ENCODE measurements at regions not wholly inside any gene's neighbourhood (a gene's known extent, or its start where the extent isn't known, plus 50 kb on each side); places are given as distances from the start of the nearest gene placed in this dataset.
"Not testable (repeated sequence)": the region's sequence is repeated elsewhere in the genome, so short reads cannot be mapped to it uniquely, and the experiment has no call there.

DNA sequence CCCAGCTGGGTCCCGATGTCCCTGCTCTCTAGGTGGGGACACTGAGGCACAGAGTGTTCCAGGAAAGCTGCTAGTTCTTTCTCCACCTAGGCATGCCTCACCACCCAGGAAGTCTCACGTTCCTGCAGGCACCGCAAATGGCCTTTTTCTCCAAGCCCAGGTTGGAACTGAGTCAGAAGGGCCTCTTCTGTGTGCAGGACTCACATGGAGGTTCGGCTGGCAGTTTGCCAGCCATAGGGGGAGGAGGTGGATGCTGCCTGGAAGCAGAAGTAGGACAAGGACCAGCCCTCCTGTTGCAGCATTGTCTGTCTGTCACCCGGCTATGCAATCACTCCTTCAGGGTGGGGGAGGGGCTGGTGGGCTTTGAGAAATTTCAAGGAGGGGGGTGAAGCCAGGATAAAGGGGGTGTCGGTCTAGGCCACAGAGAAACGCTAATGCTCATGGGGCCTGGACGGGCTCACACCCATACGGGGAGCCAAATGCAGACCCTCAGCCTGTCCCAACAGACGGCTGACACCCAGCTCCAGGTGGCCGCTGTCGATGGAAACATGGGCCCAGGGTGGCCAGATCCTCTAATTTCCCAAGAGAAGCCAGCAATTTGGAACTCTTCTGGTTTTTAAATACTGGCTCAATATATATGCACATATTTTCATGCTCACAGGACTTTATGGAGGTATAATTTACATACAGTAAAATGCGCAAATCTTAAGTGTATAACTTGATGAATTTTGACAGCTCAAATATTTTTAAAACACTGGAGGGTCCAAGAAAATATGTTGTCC is 120.5 kb downstream of the PHETA1 start:
- DNase-seq (ENCODE audit: low spot score), result no peak
- in situ Hi-C loops (cut with MboI; ENCODE audit: low pct_unique_long_range_greater_than_20kb, low sequenced_read_pairs, unreplicated experiment), result no loop called here
- TF ChIP-seq, protein P1, sequence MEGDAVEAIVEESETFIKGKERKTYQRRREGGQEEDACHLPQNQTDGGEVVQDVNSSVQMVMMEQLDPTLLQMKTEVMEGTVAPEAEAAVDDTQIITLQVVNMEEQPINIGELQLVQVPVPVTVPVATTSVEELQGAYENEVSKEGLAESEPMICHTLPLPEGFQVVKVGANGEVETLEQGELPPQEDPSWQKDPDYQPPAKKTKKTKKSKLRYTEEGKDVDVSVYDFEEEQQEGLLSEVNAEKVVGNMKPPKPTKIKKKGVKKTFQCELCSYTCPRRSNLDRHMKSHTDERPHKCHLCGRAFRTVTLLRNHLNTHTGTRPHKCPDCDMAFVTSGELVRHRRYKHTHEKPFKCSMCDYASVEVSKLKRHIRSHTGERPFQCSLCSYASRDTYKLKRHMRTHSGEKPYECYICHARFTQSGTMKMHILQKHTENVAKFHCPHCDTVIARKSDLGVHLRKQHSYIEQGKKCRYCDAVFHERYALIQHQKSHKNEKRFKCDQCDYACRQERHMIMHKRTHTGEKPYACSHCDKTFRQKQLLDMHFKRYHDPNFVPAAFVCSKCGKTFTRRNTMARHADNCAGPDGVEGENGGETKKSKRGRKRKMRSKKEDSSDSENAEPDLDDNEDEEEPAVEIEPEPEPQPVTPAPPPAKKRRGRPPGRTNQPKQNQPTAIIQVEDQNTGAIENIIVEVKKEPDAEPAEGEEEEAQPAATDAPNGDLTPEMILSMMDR (IDR thresholded peaks at IDR 0.05; ENCODE audit: extremely low read depth, insufficient read depth, missing control alignments), result no peak

DNA sequence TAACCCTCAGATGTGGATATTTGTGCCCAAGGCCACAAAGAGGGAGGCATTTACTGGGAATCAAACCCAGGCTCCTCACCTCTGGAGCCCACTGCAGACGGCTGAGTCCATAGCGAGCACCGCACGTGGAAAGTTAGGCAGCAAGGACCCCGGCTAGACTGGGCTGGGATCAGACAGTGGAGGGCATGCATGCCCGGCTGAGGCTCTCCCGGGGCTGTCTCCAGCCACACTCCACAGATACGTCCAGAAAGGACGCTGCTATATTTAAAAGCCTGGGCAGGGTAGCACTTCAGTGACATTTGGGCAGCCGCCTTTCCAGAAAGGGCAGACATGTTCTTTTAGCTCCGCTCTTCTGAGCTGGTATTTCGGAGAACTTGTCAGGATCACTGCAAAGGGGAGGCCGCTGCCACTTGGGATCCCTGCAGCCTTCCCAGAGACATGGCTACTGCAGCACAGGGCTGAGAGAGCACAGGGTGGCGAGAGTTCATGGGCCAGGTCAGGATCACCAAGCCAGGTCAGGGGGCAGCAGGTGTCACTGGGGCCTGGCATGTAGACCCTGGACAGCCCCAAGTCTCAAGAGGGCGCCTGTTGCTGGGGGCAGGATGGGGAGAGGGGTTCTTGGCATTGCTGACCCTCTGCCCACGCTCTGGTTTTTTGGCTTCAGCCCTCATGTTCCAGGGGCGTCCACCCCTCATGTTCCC is 121.7 kb downstream of the PHETA1 start:
- in situ Hi-C loops (cut with MboI; ENCODE audit: low pct_unique_long_range_greater_than_20kb, low sequenced_read_pairs, unreplicated experiment), result no loop called here
- DNase-seq (ENCODE audit: low spot score), result no peak
- TF ChIP-seq, protein P1 (IDR thresholded peaks at IDR 0.05; ENCODE audit: extremely low read depth, insufficient read depth, missing control alignments), result no peak

DNA sequence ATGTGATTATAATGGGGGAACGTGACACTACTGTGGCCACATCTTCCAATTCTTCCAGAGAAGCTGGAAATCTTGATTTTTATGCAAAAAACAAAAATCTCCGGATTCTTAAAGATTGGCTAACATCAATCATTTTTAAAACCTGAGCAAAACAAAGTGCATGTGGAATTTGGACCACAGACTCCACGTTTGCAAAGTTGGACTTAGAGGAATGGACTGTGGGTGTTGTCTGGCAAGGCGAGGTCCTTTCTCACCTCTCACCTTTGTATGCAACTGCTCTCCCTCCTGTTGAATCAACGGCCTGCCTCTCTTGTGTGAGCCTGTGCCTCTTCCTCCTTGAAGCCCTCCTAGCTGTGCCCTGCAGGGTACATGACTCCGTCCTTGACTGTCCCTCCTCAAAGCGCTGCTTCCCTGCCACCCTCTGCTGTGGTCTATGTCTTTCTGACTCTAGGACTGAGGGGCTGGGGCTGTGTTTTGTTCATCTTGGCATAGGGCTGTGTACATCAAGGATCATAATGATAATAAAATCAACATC is 122.4 kb downstream of the PHETA1 start:
- in situ Hi-C loops (cut with MboI; ENCODE audit: low pct_unique_long_range_greater_than_20kb, low sequenced_read_pairs, unreplicated experiment), result no loop called here
- DNase-seq (ENCODE audit: low spot score), result no peak
- TF ChIP-seq, protein P1 (IDR thresholded peaks at IDR 0.05; ENCODE audit: extremely low read depth, insufficient read depth, missing control alignments), result no peak

DNA sequence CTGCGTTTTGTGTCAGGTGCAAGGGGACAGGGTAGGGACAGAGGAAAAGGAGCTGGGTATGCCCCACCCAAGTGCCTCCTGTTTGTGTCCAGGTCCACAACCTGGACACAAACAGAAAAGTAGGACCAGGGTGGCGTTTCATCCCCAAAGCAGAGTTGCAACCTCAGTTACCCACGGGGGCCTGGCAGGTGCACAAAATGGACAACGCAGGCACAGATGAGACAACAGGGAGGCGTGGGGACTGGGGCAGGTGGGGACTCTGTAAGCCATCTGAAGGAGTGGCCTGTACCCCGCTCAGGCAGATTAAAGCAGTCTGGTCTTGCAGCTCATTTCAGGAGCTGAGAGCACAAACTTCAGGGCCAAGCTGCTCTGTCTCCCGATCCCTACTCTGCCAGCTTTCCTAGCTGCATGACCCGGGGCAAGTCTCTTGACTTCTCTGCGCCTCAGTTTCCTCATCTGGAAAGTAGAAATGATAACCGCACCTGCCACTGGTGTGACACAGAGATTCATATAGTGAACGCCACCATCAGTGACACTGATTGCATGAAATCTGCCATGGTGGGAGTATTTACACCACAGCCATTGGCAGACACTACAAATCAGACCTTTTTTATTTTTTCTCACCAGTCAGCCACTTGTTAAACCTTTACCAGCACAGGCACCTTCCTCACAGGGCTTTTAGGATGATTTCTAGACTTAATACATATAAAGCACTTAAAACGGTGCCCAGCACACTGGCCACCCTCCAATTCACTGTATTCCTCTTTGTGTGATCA is 123.0 kb downstream of the PHETA1 start:
- in situ Hi-C loops (cut with MboI; ENCODE audit: low pct_unique_long_range_greater_than_20kb, low sequenced_read_pairs, unreplicated experiment), result no loop called here
- TF ChIP-seq, protein P1 (IDR thresholded peaks at IDR 0.05; ENCODE audit: extremely low read depth, insufficient read depth, missing control alignments), result no peak
- no peak for DNase-seq (ENCODE audit: low spot score)

DNA sequence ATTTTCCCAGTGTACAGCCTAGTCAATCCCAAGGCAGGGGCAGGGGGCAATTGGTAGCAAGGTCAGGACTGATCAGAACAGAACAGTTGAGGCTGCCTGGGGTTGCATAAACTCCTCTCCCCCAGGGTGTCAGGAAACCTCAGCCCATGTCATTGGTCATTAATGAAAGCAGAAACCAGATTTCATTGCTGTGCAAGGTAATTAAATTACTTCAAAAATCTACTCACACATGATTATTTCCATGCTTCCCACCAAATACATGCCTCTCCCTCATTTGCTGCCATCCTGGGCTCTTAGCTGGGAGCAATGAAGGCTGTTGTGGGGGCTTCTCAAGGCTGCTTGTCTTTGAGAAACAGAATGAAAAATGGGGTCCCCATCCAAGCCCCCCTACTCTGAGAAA is 124.2 kb downstream of the PHETA1 start:
- TF ChIP-seq, protein P1 (IDR thresholded peaks at IDR 0.05; ENCODE audit: extremely low read depth, insufficient read depth, missing control alignments), result no peak
- in situ Hi-C loops (cut with MboI; ENCODE audit: low pct_unique_long_range_greater_than_20kb, low sequenced_read_pairs, unreplicated experiment), result no loop called here
- no peak for DNase-seq (ENCODE audit: low spot score)

DNA sequence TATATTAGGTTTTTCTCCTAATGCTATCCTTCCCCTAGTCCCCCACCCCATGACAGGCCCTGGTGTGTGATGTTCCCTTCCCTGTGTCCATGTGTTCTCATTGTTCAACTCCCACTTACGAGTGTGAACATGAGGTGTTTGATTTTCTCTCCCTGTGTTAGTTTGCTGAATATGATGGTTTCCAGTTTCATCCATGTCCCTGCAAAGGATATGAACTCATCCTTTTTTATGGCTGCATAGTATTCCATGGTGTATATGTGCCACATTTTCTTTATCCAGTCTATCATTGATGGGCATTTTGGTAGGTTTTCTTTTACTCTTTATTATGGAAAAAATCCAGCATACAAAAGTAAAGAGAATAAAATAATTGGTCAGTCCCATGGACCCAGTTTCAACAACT is 126.1 kb downstream of the PHETA1 start:
- DNase-seq (ENCODE audit: low spot score); in situ Hi-C loops (cut with MboI; ENCODE audit: low pct_unique_long_range_greater_than_20kb, low sequenced_read_pairs, unreplicated experiment): not testable (repeated sequence)
